Choroid plexus epithelial cell (primary cell): ENCODE measurements at regions not wholly inside any gene's neighbourhood (a gene's known extent, or its start where the extent isn't known, plus 50 kb on each side); places are given as distances from the start of the nearest gene placed in this dataset.

Source experiments
- DNase-seq: peaks from one replicate; pipeline ENCODE4 v3.0.0-alpha.2; 2010; ENCODE audit warnings: low read depth
- H3K4me3 ChIP-seq: 2 replicates; pipeline ENCODE4 v1.5.1; 2011; ENCODE audit warnings: low read depth, mild to moderate bottlenecking, control low read depth, low read length, moderate library complexity
- TF ChIP-seq, protein P1 (sequence below): conservative IDR thresholded peaks from 2 replicates; pipeline ENCODE4 v1.5.1; 2011; ENCODE audit warnings: low read depth, mild to moderate bottlenecking, control low read depth, inconsistent platforms, low read length, moderate library complexity

DNA sequence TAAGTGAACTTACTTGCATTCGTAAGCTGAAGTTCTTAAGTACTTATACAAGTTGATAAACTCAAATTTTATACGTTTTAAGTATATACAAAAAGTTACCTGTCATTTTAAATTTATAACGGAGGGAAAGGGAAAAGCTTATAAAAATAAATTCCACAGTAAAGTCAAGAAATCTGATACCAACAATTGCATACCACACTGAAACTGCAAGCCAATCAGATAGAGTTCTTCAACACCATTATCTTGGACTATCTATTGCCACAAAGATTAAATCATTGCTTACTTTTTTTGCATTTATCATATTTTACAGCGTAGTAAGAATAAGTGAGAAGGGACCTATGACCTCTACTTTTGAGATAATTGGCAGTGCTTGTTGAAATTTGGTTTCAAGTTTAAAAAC lies 386.7 kb downstream of the TFAP2A start:
- DNase-seq, result no peak
- no peak overlapping the region for H3K4me3 ChIP-seq
- TF ChIP-seq, protein P1, sequence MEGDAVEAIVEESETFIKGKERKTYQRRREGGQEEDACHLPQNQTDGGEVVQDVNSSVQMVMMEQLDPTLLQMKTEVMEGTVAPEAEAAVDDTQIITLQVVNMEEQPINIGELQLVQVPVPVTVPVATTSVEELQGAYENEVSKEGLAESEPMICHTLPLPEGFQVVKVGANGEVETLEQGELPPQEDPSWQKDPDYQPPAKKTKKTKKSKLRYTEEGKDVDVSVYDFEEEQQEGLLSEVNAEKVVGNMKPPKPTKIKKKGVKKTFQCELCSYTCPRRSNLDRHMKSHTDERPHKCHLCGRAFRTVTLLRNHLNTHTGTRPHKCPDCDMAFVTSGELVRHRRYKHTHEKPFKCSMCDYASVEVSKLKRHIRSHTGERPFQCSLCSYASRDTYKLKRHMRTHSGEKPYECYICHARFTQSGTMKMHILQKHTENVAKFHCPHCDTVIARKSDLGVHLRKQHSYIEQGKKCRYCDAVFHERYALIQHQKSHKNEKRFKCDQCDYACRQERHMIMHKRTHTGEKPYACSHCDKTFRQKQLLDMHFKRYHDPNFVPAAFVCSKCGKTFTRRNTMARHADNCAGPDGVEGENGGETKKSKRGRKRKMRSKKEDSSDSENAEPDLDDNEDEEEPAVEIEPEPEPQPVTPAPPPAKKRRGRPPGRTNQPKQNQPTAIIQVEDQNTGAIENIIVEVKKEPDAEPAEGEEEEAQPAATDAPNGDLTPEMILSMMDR, result no peak

DNA sequence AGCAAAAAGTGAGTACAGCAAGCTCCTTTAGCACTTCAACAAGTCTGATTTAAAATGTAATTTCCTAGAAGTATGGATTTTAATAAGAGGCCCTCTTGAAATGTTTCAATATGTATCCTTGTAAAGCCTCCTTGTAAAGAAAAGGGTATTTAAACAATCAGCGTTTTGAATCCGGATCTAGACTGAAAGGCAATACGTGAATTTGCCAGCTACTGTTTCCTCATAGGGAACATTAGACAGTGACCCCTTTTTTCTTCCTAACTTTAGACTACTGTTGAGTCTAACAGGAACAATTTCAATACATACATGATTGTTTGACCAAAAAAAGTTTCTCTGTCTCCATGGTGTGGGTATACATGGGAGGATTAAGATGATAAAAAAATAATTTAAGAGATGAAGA lies 395.0 kb downstream of the TFAP2A start:
- no peak overlapping the region for H3K4me3 ChIP-seq
- TF ChIP-seq, protein P1, result no peak
- no peak for DNase-seq

DNA sequence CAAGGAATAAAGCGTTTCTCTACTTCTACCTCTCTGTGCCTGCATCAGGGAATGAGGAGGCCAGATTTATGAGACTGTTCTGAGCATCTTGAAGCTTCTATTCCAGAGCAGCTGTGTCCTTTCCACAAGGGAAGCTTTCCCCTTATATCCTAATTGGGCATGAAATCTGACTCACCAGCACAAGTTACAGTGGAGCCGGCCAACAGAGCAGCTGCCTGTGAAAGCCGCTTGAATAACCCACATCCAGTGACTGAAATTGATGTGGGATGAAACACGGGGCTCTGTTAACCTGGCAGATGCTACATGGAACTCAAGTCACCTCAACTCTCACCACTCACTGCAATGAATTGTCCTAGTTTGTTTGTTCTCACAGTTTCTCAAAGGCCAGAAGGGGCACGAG lies 400.3 kb downstream of the TFAP2A start:
- DNase-seq, result no peak
- no peak overlapping the region for H3K4me3 ChIP-seq
- TF ChIP-seq, protein P1, result no peak

DNA sequence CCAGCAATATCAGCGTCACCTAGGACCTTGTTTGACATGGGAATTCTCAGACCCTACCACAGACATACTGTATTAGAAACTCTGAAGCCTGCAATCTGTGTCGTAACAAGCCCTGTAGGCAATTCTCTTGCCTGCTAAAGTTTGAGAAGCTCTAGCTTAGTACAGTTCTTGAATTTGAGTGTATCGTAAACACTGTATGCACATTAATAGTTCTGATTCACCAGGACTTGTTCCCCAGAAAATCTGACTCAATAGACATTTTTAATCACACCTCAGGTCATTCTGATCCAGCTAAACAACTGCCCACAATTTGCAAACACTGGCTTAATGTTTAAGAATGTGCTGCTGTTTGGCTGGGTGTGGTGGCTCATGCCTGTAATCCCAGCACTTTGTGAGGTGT lies 414.3 kb downstream of the TFAP2A start:
- no peak overlapping the region for H3K4me3 ChIP-seq
- no peak for DNase-seq
- TF ChIP-seq, protein P1, result no peak

DNA sequence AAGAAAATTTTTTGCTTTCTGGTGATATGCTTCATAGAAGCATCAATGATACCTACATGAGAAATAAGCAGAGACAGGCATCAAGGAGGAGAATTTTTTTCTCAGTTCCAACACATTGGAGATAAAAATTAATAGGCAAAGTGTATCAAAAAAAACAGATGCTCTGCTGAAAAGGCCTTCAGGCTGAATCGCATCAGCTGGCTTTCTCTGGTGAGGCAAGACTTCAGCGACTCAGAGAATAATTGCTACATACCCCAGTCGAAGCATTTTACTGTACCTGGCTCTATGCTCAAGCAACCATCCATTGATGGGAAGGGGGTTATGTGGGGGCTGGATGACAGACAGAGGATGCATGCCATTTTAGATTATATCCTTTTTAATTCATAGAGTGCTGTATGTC lies 415.1 kb downstream of the TFAP2A start:
- DNase-seq, result no peak
- H3K4me3 ChIP-seq, result no peak overlapping the region
- TF ChIP-seq, protein P1, result no peak

DNA sequence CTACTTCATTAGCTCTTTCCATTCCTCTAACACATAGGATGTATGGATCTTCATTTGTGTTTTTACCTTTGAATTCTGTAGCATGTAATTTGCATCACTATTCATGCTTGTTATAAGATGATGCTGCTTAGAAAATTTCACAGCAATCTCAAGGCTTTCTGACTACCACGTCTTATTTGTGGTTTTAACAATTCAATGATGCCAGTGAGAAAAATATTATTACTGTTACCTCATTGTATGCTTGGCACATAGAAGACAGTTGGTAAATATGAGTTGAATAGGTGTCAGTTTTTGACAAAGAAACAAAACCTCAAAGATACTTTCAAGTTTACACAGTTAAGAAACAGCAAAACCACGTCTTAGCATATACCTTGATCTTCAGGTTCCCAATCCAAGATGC lies 428.6 kb downstream of the TFAP2A start:
- H3K4me3 ChIP-seq, result no peak overlapping the region
- DNase-seq, result no peak
- TF ChIP-seq, protein P1, result no peak

DNA sequence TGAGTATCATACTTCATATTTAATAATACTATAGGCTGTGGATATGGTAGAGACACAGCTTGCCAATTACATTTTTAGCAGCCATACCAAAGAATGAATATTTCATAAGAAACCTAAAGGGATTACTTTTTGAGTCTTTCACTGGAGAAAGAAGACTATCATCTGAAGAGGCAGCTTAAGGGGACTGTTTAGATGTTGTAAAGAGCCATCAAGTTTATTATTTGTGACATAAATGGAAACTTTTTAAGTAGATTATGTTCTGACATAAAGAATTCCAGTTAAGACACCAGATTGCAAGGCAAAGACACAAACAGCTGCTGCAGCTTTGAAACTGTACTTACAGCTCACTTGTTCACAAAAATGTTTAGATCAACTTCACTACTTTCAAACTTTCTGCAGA lies 429.4 kb downstream of the TFAP2A start:
- H3K4me3 ChIP-seq, result no peak overlapping the region
- no peak for DNase-seq
- TF ChIP-seq, protein P1, result no peak
